ENCODE measurements at regions not wholly inside any gene's neighbourhood (a gene's known extent, or its start where the extent isn't known, plus 50 kb on each side); places are given as distances from the start of the nearest gene placed in this dataset.

DNA sequence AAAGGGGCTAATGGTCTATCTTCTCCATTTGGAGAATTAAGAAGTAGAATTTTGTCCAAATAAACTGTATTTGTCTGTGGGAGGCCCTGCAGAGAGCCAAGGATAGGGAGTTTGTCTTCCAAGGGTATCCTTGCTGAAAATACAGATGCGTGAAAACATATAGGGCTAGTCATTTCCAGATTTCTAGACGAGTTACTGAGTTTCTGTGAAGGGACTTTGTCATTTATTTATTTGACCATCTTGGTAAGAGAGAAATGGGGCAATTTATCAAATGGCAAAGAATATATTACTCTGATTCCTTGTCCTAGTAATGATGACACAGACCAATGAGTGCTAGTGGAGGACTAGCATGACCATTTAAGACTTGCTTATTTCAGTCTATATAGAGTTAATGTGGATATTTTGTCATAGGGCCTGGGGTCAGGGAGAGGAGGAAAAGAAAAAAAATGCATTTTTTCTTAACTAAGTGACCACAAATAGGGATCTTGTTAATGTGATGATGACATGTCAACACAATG lies 376.6 kb upstream of the ONECUT1 start:
- ATAC-seq (no peak), DNase-seq (ENCODE audit: low read depth, low spot score) (no peak)
- in situ Hi-C loops (cut with HindIII; ENCODE audit: low pct_unique_long_range_greater_than_20kb, low sequenced_read_pairs) (no loop called here), intact Hi-C loops (cut with micrococcal nuclease; ENCODE audit: unreplicated experiment) (no loop called here)
- Histone ChIP-seq H3K36me3 (ENCODE audit: control insufficient read depth, insufficient read depth, low read length) (no peaks in the 10 kb centered on the region), H3K27ac (ENCODE audit: low read length) (no peak overlapping the region), H3K9me3 (ENCODE audit: control insufficient read depth, insufficient read depth, low read depth, low read length) (no peaks in the 10 kb centered on the region), H3K4me3 (ENCODE audit: low read depth in 2 of 2, low read length in 2 of 2) (no peak overlapping the region), H3K4me1 (ENCODE audit: control insufficient read depth, insufficient read depth, low read length) (no peaks in the 10 kb centered on the region), H3K27me3 (ENCODE audit: control insufficient read depth, insufficient read depth, low read length) (no peaks in the 10 kb centered on the region)
- CTCF ChIA-PET: no interaction called here
- no peak for TF ChIP-seq POLR2AphosphoS5 (IDR thresholded peaks at IDR 0.05; ENCODE audit: low read depth, low read length)
- no peak for TF ChIP-seq SIN3A (IDR thresholded peaks at IDR 0.05; ENCODE audit: borderline replicate concordance, insufficient read depth, low read depth, low read length)
- no peak for TF ChIP-seq CTCF (IDR thresholded peaks at IDR 0.05)
- TF ChIP-seq, protein P1, sequence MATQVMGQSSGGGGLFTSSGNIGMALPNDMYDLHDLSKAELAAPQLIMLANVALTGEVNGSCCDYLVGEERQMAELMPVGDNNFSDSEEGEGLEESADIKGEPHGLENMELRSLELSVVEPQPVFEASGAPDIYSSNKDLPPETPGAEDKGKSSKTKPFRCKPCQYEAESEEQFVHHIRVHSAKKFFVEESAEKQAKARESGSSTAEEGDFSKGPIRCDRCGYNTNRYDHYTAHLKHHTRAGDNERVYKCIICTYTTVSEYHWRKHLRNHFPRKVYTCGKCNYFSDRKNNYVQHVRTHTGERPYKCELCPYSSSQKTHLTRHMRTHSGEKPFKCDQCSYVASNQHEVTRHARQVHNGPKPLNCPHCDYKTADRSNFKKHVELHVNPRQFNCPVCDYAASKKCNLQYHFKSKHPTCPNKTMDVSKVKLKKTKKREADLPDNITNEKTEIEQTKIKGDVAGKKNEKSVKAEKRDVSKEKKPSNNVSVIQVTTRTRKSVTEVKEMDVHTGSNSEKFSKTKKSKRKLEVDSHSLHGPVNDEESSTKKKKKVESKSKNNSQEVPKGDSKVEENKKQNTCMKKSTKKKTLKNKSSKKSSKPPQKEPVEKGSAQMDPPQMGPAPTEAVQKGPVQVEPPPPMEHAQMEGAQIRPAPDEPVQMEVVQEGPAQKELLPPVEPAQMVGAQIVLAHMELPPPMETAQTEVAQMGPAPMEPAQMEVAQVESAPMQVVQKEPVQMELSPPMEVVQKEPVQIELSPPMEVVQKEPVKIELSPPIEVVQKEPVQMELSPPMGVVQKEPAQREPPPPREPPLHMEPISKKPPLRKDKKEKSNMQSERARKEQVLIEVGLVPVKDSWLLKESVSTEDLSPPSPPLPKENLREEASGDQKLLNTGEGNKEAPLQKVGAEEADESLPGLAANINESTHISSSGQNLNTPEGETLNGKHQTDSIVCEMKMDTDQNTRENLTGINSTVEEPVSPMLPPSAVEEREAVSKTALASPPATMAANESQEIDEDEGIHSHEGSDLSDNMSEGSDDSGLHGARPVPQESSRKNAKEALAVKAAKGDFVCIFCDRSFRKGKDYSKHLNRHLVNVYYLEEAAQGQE (IDR thresholded peaks at IDR 0.05; ENCODE audit: insufficient read depth in 1 of 2, low read depth in 2 of 2, low read length in 1 of 2): no peak
- TF ChIP-seq TCF7L2 (IDR thresholded peaks at IDR 0.05; ENCODE audit: low read depth, low read length): no peak
- POLR2A ChIA-PET: no interaction called here
- BruUV-seq (replicated peaks): no TSS peak

- in situ Hi-C loops (cut with HindIII; ENCODE audit: low pct_unique_long_range_greater_than_20kb, low sequenced_read_pairs): no loop called here
- ATAC-seq (no peak), DNase-seq (ENCODE audit: low read depth, low spot score) (no peak)
- BruUV-seq (replicated peaks): no TSS peak
- no peaks in the 10 kb centered on the region for H3K9me3 ChIP-seq (ENCODE audit: control insufficient read depth, insufficient read depth, low read depth, low read length)
- no peaks in the 10 kb centered on the region for H3K4me1 ChIP-seq (ENCODE audit: control insufficient read depth, insufficient read depth, low read length)
- CTCF ChIA-PET: no interaction called here
- H3K36me3 ChIP-seq (ENCODE audit: control insufficient read depth, insufficient read depth, low read length): no peaks in the 10 kb centered on the region
- no peak overlapping the region for H3K4me3 ChIP-seq (ENCODE audit: low read depth in 2 of 2, low read length in 2 of 2)
- intact Hi-C loops (cut with micrococcal nuclease; ENCODE audit: unreplicated experiment): no loop called here
- no peaks in the 10 kb centered on the region for H3K27me3 ChIP-seq (ENCODE audit: control insufficient read depth, insufficient read depth, low read length)
- TF ChIP-seq POLR2AphosphoS5 (IDR thresholded peaks at IDR 0.05; ENCODE audit: low read depth, low read length): no peak
- no peak for TF ChIP-seq TCF7L2 (IDR thresholded peaks at IDR 0.05; ENCODE audit: low read depth, low read length)
- H3K27ac ChIP-seq (ENCODE audit: low read length): no peak overlapping the region
- POLR2A ChIA-PET: no interaction called here
These were observed 376.0 kb upstream of the ONECUT1 start for GRCh38 chr15:53165988-53166683.

DNA sequence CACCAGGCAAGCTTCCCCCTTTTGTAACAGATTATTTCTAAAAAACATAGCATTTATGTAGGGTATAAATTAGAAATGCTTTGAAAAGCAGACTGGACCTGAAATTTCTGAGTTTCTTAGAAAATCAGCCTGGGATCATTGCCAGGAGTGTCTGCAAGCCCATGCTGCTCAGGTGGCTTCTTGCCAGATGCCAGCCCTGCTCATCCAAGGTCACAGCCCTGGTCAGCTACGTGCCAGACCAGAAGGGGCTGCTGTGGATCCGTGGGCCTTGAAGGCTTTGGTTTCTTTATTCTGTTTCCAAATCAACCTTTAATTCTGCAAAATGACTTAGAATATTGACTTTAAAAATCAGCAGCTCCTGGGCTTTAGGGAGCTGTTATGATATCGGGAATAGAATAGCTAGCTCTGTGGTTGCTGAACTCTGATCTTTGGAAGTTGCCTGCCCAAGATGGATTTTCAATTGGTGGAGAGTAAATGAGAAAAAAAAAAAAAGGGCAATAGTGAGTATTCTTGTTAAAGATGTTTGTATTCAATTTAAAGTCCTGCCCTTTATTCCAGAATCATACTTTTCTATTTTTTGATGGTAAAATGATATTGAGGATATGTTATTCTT lies 370.1 kb upstream of the ONECUT1 start:
- Histone ChIP-seq H3K27ac (ENCODE audit: low read length) (no peak overlapping the region), H3K36me3 (ENCODE audit: control insufficient read depth, insufficient read depth, low read length) (no peaks in the 10 kb centered on the region), H3K4me3 (ENCODE audit: low read depth in 2 of 2, low read length in 2 of 2) (no peak overlapping the region), H3K27me3 (ENCODE audit: control insufficient read depth, insufficient read depth, low read length) (no peaks in the 10 kb centered on the region), H3K9me3 (ENCODE audit: control insufficient read depth, insufficient read depth, low read depth, low read length) (no peaks in the 10 kb centered on the region), H3K4me1 (ENCODE audit: control insufficient read depth, insufficient read depth, low read length) (no peaks in the 10 kb centered on the region)
- no peak for DNase-seq (ENCODE audit: low read depth, low spot score)
- ATAC-seq: no peak
- CTCF ChIA-PET: no interaction called here
- BruUV-seq (replicated peaks): no TSS peak
- TF ChIP-seq POLR2AphosphoS5 (IDR thresholded peaks at IDR 0.05; ENCODE audit: low read depth, low read length) (no peak), TCF7L2 (IDR thresholded peaks at IDR 0.05; ENCODE audit: low read depth, low read length) (no peak), SIN3A (IDR thresholded peaks at IDR 0.05; ENCODE audit: borderline replicate concordance, insufficient read depth, low read depth, low read length) (no peak), CTCF (IDR thresholded peaks at IDR 0.05) (no peak)
- TF ChIP-seq, protein P1 (IDR thresholded peaks at IDR 0.05; ENCODE audit: insufficient read depth in 1 of 2, low read depth in 2 of 2, low read length in 1 of 2): no peak
- intact Hi-C loops (cut with micrococcal nuclease; ENCODE audit: unreplicated experiment): no loop called here
- POLR2A ChIA-PET: no interaction called here
- in situ Hi-C loops (cut with HindIII; ENCODE audit: low pct_unique_long_range_greater_than_20kb, low sequenced_read_pairs): no loop called here
